Hepatocyte (in vitro differentiated cells): ENCODE measurements at regions not wholly inside any gene's neighbourhood (a gene's known extent, or its start where the extent isn't known, plus 50 kb on each side); places are given as distances from the start of the nearest gene placed in this dataset.

Source experiments
- EZH2 ChIP-seq: fragments of 200-600 bp; sonication (generic); IDR thresholded peaks from 2 replicates; pipeline ENCODE4 v1.6.1; 2016; ENCODE audit warnings: antibody characterized with exemption, mild to moderate bottlenecking, borderline replicate concordance
- EZH2phosphoT487 ChIP-seq: fragments of 200-600 bp; sonication (generic); IDR thresholded peaks from one replicate; pipeline ENCODE4 v1.6.1; 2018; ENCODE audit warnings: antibody characterized with exemption, mild to moderate bottlenecking, low read depth, moderate library complexity; ENCODE audit not compliant: unreplicated experiment, severe bottlenecking
- TF ChIP-seq, protein P1 (sequence below): fragments of 200-600 bp; sonication (generic); IDR thresholded peaks from 2 replicates; pipeline ENCODE4 v1.5.1; 2016; ENCODE audit warnings: antibody characterized with exemption, mild to moderate bottlenecking; ENCODE audit not compliant: poor library complexity

GRCh38 chr5:40204144-40204543 is 475.6 kb upstream of the PTGER4 start:
- TF ChIP-seq, protein P1, sequence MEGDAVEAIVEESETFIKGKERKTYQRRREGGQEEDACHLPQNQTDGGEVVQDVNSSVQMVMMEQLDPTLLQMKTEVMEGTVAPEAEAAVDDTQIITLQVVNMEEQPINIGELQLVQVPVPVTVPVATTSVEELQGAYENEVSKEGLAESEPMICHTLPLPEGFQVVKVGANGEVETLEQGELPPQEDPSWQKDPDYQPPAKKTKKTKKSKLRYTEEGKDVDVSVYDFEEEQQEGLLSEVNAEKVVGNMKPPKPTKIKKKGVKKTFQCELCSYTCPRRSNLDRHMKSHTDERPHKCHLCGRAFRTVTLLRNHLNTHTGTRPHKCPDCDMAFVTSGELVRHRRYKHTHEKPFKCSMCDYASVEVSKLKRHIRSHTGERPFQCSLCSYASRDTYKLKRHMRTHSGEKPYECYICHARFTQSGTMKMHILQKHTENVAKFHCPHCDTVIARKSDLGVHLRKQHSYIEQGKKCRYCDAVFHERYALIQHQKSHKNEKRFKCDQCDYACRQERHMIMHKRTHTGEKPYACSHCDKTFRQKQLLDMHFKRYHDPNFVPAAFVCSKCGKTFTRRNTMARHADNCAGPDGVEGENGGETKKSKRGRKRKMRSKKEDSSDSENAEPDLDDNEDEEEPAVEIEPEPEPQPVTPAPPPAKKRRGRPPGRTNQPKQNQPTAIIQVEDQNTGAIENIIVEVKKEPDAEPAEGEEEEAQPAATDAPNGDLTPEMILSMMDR, result no peak
- TF ChIP-seq EZH2 (no peak), EZH2phosphoT487 (no peak)
